H1 (cell line): ENCODE measurements at regions not wholly inside any gene's neighbourhood (a gene's known extent, or its start where the extent isn't known, plus 50 kb on each side); places are given as distances from the start of the nearest gene placed in this dataset.

Experiments
- CTCF ChIA-PET: fragments of 300-600 bp; sonication (Branson Sonifier 250); formaldehyde crosslinking; loops from one replicate; lab custom pipeline; 2021; ENCODE audit not compliant: partially characterized antibody; lab: Charles Lee
- POLR2A ChIA-PET: fragments of 300-600 bp; sonication (Branson Sonifier 250); formaldehyde crosslinking; loops from one replicate; lab custom pipeline; 2021; ENCODE audit warnings: inconsistent platforms; ENCODE audit not compliant: partially characterized antibody; lab: Charles Lee
- DNase-seq, 2 experiments: peaks; one replicate each; pipeline versions ENCODE4 v3.0.0 to v3.0.0-alpha.2; 2010 to 2022; ENCODE audit warnings: low spot score in 2 of 2, low read depth in 1 of 2, mixed read lengths in 1 of 2
- FAIRE-seq: peaks from 2 replicates; lab custom pipeline; 2011; peaks lifted over from hg19 to GRCh38; lab: Jason Lieb, UNC
- H2AFZ ChIP-seq: 2 replicates; pipeline ENCODE4 v1.8.1; 2012; ENCODE audit warnings: low read length, inconsistent platforms
- H2AK5ac ChIP-seq: 2 replicates; pipeline ENCODE4 v1.6.1; 2013; ENCODE audit warnings: low read depth, low read length
- H2BK120ac ChIP-seq: replicated peaks from 2 replicates; pipeline ENCODE3; 2013; ENCODE audit warnings: low read depth, low read length, inconsistent platforms
- H2BK12ac ChIP-seq: 2 replicates; pipeline ENCODE4 v1.6.1; 2013; ENCODE audit warnings: low read depth, low read length
- H2BK15ac ChIP-seq: 2 replicates; pipeline ENCODE4 v1.6.1; 2013; ENCODE audit warnings: low read length
- H2BK20ac ChIP-seq: 2 replicates; pipeline ENCODE4 v1.6.1; 2013; ENCODE audit warnings: low read length
- H2BK5ac ChIP-seq: 2 replicates; pipeline ENCODE4 v1.6.1; 2013; ENCODE audit warnings: low read depth, low read length
- H3K14ac ChIP-seq: 2 replicates; pipeline ENCODE4 v1.6.1; 2013; ENCODE audit warnings: inconsistent platforms; ENCODE audit not compliant: insufficient read length
- H3K18ac ChIP-seq: 2 replicates; pipeline ENCODE4 v1.6.1; 2013; ENCODE audit warnings: low read length; ENCODE audit errors: extremely low read depth
- H3K23ac ChIP-seq: 2 replicates; pipeline ENCODE4 v1.6.1; 2013; ENCODE audit warnings: inconsistent platforms; ENCODE audit not compliant: insufficient read length
- H3K23me2 ChIP-seq: 2 replicates; pipeline ENCODE4 v1.6.1; 2013; ENCODE audit warnings: low read depth, low read length
- H3K27ac ChIP-seq: 2 replicates; pipeline ENCODE4 v1.6.1; 2011; ENCODE audit warnings: low read depth, low read length, inconsistent platforms
- H3K27me3 ChIP-seq, 4 experiments: replicated peaks in 1 of 4; 1 replicate in 1 of 4; 2 replicates in 3 of 4; pipeline versions ENCODE4 v1.6.1 to v1.8.1; 2011 to 2013; ENCODE audit warnings: low read length in 3 of 4, mild to moderate bottlenecking in 3 of 4, inconsistent platforms in 2 of 4, mixed read lengths in 2 of 4, moderate library complexity in 1 of 4; ENCODE audit not compliant: control insufficient read depth in 3 of 4, insufficient read depth in 3 of 4; ENCODE audit errors: extremely low read depth in 1 of 4
- H3K36me3 ChIP-seq, 4 experiments: 2 replicates each; pipeline versions ENCODE4 v1.6.1 to v1.8.1; 2011 to 2013; ENCODE audit warnings: mild to moderate bottlenecking in 4 of 4, low read length in 3 of 4, moderate library complexity in 2 of 4, control low read depth in 1 of 4, inconsistent platforms in 1 of 4; ENCODE audit not compliant: insufficient read depth in 4 of 4, control insufficient read depth in 2 of 4
- H3K4ac ChIP-seq: replicated peaks from 2 replicates; pipeline ENCODE3; 2013; ENCODE audit warnings: low read length, low read depth, mixed read lengths, inconsistent platforms; ENCODE audit not compliant: insufficient read length
- H3K4me1 ChIP-seq, 4 experiments: replicated peaks in 1 of 4; 1 replicate in 1 of 4; 2 replicates in 3 of 4; pipeline versions ENCODE4 v1.6.1 to v1.8.1; 2011 to 2013; ENCODE audit warnings: low read length in 3 of 4, inconsistent platforms in 2 of 4, mixed read lengths in 1 of 4; ENCODE audit not compliant: insufficient read depth in 4 of 4, control insufficient read depth in 3 of 4
- H3K4me2 ChIP-seq, 2 experiments: 2 replicates each; pipeline versions ENCODE4 v1.6.1 to v1.8.1; 2011 to 2013; ENCODE audit warnings: low read depth in 2 of 2, low read length in 2 of 2, control low read depth in 1 of 2, inconsistent platforms in 1 of 2, mild to moderate bottlenecking in 1 of 2; ENCODE audit not compliant: insufficient read depth in 1 of 2
- H3K4me3 ChIP-seq, 4 experiments: fragments of 200-600, 300-600 bp in 1 of 4; sonication (generic), shearing (Covaris generic), sonication (Bioruptor Twin) in 1 of 4; 2 replicates each; pipeline versions ENCODE4 v1.5.1 to v1.8.1; 2011 to 2016; ENCODE audit warnings: low read length in 4 of 4, low read depth in 3 of 4, control low read depth in 2 of 4, inconsistent platforms in 2 of 4, mild to moderate bottlenecking in 2 of 4, mixed read lengths in 1 of 4, moderate library complexity in 1 of 4; ENCODE audit not compliant: insufficient read depth in 2 of 4; ENCODE audit errors: extremely low read depth in 1 of 4
- H3K56ac ChIP-seq: replicated peaks from 2 replicates; pipeline ENCODE3; 2013; ENCODE audit warnings: low read depth, mild to moderate bottlenecking, mixed read lengths, low read length, inconsistent platforms; ENCODE audit not compliant: insufficient read length
- H3K79me1 ChIP-seq: 2 replicates; pipeline ENCODE4 v1.6.1; 2013; ENCODE audit warnings: low read depth, low read length, control low read depth
- H3K79me2 ChIP-seq, 2 experiments: 2 replicates each; pipeline versions ENCODE4 v1.6.1 to v1.8.1; 2012 to 2013; ENCODE audit warnings: low read length in 2 of 2, mild to moderate bottlenecking in 2 of 2, inconsistent platforms in 1 of 2; ENCODE audit not compliant: insufficient read depth in 2 of 2, control insufficient read depth in 1 of 2
- H3K9ac ChIP-seq, 4 experiments: replicated peaks in 1 of 4; 1 replicate in 1 of 4; 2 replicates in 3 of 4; pipeline versions ENCODE4 v1.6.1 to v1.8.1; 2011 to 2013; ENCODE audit warnings: low read depth in 3 of 4, low read length in 3 of 4, control low read depth in 2 of 4, mild to moderate bottlenecking in 2 of 4, moderate library complexity in 2 of 4, inconsistent platforms in 1 of 4; ENCODE audit errors: extremely low read depth in 1 of 4
- H3K9me3 ChIP-seq, 2 experiments: 2 replicates each; pipeline versions ENCODE4 v1.6.1 to v1.8.1; 2012 to 2013; ENCODE audit warnings: mild to moderate bottlenecking in 2 of 2, moderate library complexity in 2 of 2, control low read depth in 1 of 2, inconsistent platforms in 1 of 2, low read depth in 1 of 2, low read length in 1 of 2, mixed read lengths in 1 of 2; ENCODE audit not compliant: insufficient read depth in 2 of 2
- H4K20me1 ChIP-seq, 2 experiments: replicated peaks in 1 of 2; 2 replicates each; pipeline versions ENCODE3 to v1.8.1; 2011 to 2013; ENCODE audit warnings: inconsistent platforms in 2 of 2, low read length in 2 of 2, mild to moderate bottlenecking in 1 of 2; ENCODE audit not compliant: insufficient read depth in 2 of 2, control insufficient read depth in 1 of 2
- H4K5ac ChIP-seq: 2 replicates; pipeline ENCODE4 v1.6.1; 2013; ENCODE audit warnings: low read length, low read depth, mixed read lengths, inconsistent platforms; ENCODE audit not compliant: insufficient read length
- H4K8ac ChIP-seq: 2 replicates; pipeline ENCODE4 v1.8.0; 2013; ENCODE audit warnings: mild to moderate bottlenecking, moderate library complexity, low read length, inconsistent platforms; ENCODE audit not compliant: insufficient read depth; ENCODE audit errors: extremely low read depth
- H4K91ac ChIP-seq: replicated peaks from 2 replicates; pipeline ENCODE3; 2013; ENCODE audit warnings: low read length, mixed read lengths, inconsistent platforms; ENCODE audit not compliant: insufficient read length
- ASH2L ChIP-seq: fragments of 200-600, 300-600 bp; sonication (generic); IDR thresholded peaks from one replicate; pipeline ENCODE4 v1.7.1; 2017; ENCODE audit warnings: low read length
- CBX5 ChIP-seq: fragments of 300-800, 300-1000 bp; sonication (generic); IDR thresholded peaks from 2 replicates; pipeline ENCODE4 v1.7.1; 2016; ENCODE audit warnings: antibody characterized with exemption, low read length, low read depth
- HDAC2 ChIP-seq, 2 experiments: fragments of 300-600 bp in 1 of 2; sonication (generic) in 1 of 2; IDR thresholded peaks; 2 replicates each; pipeline ENCODE4 v1.6.1; 2011 to 2012; ENCODE audit warnings: low read depth in 2 of 2, low read length in 2 of 2, mild to moderate bottlenecking in 2 of 2, moderate library complexity in 2 of 2, borderline replicate concordance in 1 of 2, inconsistent platforms in 1 of 2
- SRF ChIP-seq: IDR thresholded peaks from 2 replicates; pipeline ENCODE4 v1.6.1; 2011; ENCODE audit warnings: mild to moderate bottlenecking, low read depth, low read length, moderate library complexity
- TEAD4 ChIP-seq: IDR thresholded peaks from 2 replicates; pipeline ENCODE4 v1.6.1; 2012; ENCODE audit warnings: low read depth, low read length, inconsistent platforms, mixed read lengths
- WGBS, 2 experiments: shearing (Covaris generic) in 1 of 2; methylation state at CpG; one replicate each; pipeline versions ENCODE4 v1.1.6 to v1.1.7; 2013 to 2015; ENCODE audit warnings: low lambda C conversion rate in 2 of 2, mixed read lengths in 2 of 2, inconsistent platforms in 1 of 2, low coverage in 1 of 2, missing lambda C conversion rate in 1 of 2; ENCODE audit not compliant: insufficient replicate concordance in 2 of 2, insufficient coverage in 1 of 2, insufficient read length in 1 of 2; ENCODE audit errors: extremely low coverage in 1 of 2, missing lambda C conversion rate in 1 of 2; 5-methylcytosine and 5-hydroxymethylcytosine counted together
- TF ChIP-seq, protein P1 (sequence below): IDR thresholded peaks from 2 replicates; pipeline ENCODE4 v1.6.1; 2011; ENCODE audit warnings: low read length, improper control_type of control experiment

DNA sequence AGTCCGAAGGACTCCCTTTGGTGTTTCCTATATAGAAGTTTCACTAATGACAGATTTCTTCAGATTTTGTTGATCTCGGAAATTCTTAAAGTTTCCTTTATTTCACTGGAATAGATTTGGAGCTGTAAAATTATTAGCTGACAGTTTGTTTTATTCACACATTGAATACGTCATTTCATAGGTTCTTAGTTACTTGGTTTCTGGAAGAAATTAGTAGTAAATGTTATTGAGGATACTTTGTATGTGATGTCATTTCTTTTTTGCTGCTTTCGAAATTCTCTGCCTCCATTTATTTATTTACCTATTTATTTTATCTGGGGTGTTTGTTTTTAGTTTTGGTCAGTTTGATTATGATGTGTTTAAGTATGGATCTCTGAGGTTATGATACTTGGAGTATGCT, 1205.9 kb upstream of the GYPC start:
- DNase-seq = no peak
- Histone ChIP-seq H3K18ac (no peak overlapping the region), H3K4me2 (no peak overlapping the region), H3K4me1 (no peaks in the 10 kb centered on the region), H2BK5ac (no peak overlapping the region), H2AFZ (no peak overlapping the region), H3K14ac (no peak overlapping the region), H2BK15ac (no peak overlapping the region), H3K79me2 (no peaks in the 10 kb centered on the region), H2BK12ac (no peak overlapping the region), H2BK20ac (no peak overlapping the region), H4K20me1 (no peaks in the 10 kb centered on the region), H4K8ac (no peak overlapping the region), H2AK5ac (no peak overlapping the region), H2BK120ac (no peak overlapping the region), H3K23ac (no peak overlapping the region), H3K9me3 (peaks cover 0 to 5% of the 10 kb centered on the region in 2 experiments; a peak in 1 of 4 replicates), H3K9ac (no peak overlapping the region), H4K91ac (no peak overlapping the region), H3K4ac (no peak overlapping the region), H3K27me3 (no peaks in the 10 kb centered on the region), H3K79me1 (no peaks in the 10 kb centered on the region), H3K23me2 (no peaks in the 10 kb centered on the region), H3K27ac (no peak overlapping the region), H4K5ac (no peak overlapping the region), H3K36me3 (no peaks in the 10 kb centered on the region; a peak in 1 of 8 replicates), H3K4me3 (no peak overlapping the region), H3K56ac (no peak overlapping the region)
- CTCF ChIA-PET = no interaction called here
- 89% methylated on average over 4 of the region's 4 CpGs; no CpG with 5 or more reads in 1 of the 2 experiments for WGBS, 2 experiments
- TF ChIP-seq SRF (no peak), TEAD4 (no peak), CBX5 (no peak), ASH2L (no peak), HDAC2 (IDR thresholded peaks at IDR 0.05; ENCODE audit: borderline replicate concordance in 1 of 2, low read depth in 2 of 2, low read length in 2 of 2) (no peak)
- TF ChIP-seq, protein P1, sequence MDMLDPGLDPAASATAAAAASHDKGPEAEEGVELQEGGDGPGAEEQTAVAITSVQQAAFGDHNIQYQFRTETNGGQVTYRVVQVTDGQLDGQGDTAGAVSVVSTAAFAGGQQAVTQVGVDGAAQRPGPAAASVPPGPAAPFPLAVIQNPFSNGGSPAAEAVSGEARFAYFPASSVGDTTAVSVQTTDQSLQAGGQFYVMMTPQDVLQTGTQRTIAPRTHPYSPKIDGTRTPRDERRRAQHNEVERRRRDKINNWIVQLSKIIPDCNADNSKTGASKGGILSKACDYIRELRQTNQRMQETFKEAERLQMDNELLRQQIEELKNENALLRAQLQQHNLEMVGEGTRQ = no peak
- FAIRE-seq = no peak
- POLR2A ChIA-PET = no interaction called here
